ENCODE measurements at regions not wholly inside any gene's neighbourhood (a gene's known extent, or its start where the extent isn't known, plus 50 kb on each side); places are given as distances from the start of the nearest gene placed in this dataset.

DNA sequence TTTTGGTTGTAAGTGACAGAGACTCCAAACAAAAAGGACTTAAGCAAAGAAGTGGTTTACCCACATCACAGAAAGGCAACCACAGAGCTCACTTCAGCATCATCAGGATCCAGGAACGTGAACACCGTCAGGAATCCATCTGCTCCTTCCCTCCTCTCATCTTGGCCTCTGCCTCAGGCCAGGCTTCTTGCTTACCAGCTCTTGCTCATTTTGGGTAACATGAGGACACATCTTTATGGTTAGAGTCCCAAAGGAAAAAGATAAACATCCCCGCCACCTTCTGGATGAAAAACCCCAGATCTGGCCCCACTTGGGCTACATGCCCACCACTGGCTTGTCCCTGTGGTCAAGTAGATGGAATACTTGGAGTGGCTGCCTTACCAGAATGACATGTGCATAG lies 176.8 kb upstream of the RPL34 start:
- TF ChIP-seq EZH2 (IDR thresholded peaks at IDR 0.05; ENCODE audit: borderline replicate concordance), result no peak
- TF ChIP-seq, protein P1, sequence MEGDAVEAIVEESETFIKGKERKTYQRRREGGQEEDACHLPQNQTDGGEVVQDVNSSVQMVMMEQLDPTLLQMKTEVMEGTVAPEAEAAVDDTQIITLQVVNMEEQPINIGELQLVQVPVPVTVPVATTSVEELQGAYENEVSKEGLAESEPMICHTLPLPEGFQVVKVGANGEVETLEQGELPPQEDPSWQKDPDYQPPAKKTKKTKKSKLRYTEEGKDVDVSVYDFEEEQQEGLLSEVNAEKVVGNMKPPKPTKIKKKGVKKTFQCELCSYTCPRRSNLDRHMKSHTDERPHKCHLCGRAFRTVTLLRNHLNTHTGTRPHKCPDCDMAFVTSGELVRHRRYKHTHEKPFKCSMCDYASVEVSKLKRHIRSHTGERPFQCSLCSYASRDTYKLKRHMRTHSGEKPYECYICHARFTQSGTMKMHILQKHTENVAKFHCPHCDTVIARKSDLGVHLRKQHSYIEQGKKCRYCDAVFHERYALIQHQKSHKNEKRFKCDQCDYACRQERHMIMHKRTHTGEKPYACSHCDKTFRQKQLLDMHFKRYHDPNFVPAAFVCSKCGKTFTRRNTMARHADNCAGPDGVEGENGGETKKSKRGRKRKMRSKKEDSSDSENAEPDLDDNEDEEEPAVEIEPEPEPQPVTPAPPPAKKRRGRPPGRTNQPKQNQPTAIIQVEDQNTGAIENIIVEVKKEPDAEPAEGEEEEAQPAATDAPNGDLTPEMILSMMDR (IDR thresholded peaks at IDR 0.05; ENCODE audit: poor library complexity), result no peak
